CD4-positive, alpha-beta T cell treated with Interleukin-15 for 4 hours (primary cell): ENCODE measurements at regions not wholly inside any gene's neighbourhood (a gene's known extent, or its start where the extent isn't known, plus 50 kb on each side); places are given as distances from the start of the nearest gene placed in this dataset.

Source experiments
- DNase-seq: peaks from one replicate; pipeline ENCODE4 v3.0.0-alpha.2; 2020; ENCODE audit warnings: low spot score

- DNase-seq = no peak
These were observed 173.0 kb downstream of the OLFM4 start for GRCh38 chr13:53201454-53202225.

GRCh38 chr13:53204598-53204997, 176.0 kb downstream of the OLFM4 start:
- DNase-seq = no peak

- DNase-seq = no peak
These were observed 177.8 kb downstream of the OLFM4 start for GRCh38 chr13:53206455-53206854.

GRCh38 chr13:53207556-53207955, 178.9 kb downstream of the OLFM4 start:
- no peak for DNase-seq

GRCh38 chr13:53214433-53214832, 185.8 kb downstream of the OLFM4 start:
- DNase-seq = no peak

GRCh38 chr13:53215563-53215962, 186.9 kb downstream of the OLFM4 start:
- no peak for DNase-seq

GRCh38 chr13:53216773-53217172, 188.2 kb downstream of the OLFM4 start:
- no peak for DNase-seq

- no peak for DNase-seq
These were observed 188.6 kb downstream of the OLFM4 start for GRCh38 chr13:53217194-53217593.

GRCh38 chr13:53220038-53220437, 191.4 kb downstream of the OLFM4 start:
- DNase-seq = no peak

- no peak for DNase-seq
These were observed 209.1 kb downstream of the OLFM4 start for GRCh38 chr13:53237696-53238095.

GRCh38 chr13:53238261-53238660, 209.6 kb downstream of the OLFM4 start:
- DNase-seq = no peak

- DNase-seq = no peak
These were observed 211.9 kb downstream of the OLFM4 start for GRCh38 chr13:53240401-53241025.

- no peak for DNase-seq
These were observed 213.3 kb downstream of the OLFM4 start for GRCh38 chr13:53241891-53242348.

- no peak for DNase-seq
These were observed 220.6 kb downstream of the OLFM4 start for GRCh38 chr13:53249236-53249635.

GRCh38 chr13:53250272-53250875, 221.8 kb downstream of the OLFM4 start:
- DNase-seq = peak; percentile 40

- no peak for DNase-seq
These were observed 222.4 kb downstream of the OLFM4 start for GRCh38 chr13:53250977-53251376.

GRCh38 chr13:53254500-53254899, 225.9 kb downstream of the OLFM4 start:
- no peak for DNase-seq

- DNase-seq = no peak
These were observed 227.2 kb downstream of the OLFM4 start for GRCh38 chr13:53255795-53256194.

GRCh38 chr13:53260594-53260993, 232.0 kb downstream of the OLFM4 start:
- no peak for DNase-seq

- no peak for DNase-seq
These were observed 236.3 kb downstream of the OLFM4 start for GRCh38 chr13:53264751-53265385.

- DNase-seq = no peak
These were observed 238.1 kb downstream of the OLFM4 start for GRCh38 chr13:53266757-53267156.

GRCh38 chr13:53269634-53270033, 241.0 kb downstream of the OLFM4 start:
- no peak for DNase-seq

GRCh38 chr13:53272873-53273272, 244.3 kb downstream of the OLFM4 start:
- DNase-seq = no peak
